SK-N-SH (cell line): ENCODE measurements at regions not wholly inside any gene's neighbourhood (a gene's known extent, or its start where the extent isn't known, plus 50 kb on each side); places are given as distances from the start of the nearest gene placed in this dataset.

Source experiments
- CTCF ChIA-PET: fragments of 300-600, 350-600 bp; formaldehyde crosslinking; extraction: SDS; loops from one replicate; lab custom pipeline; 2021; lab: Yijun Ruan, JAX
- POLR2A ChIA-PET: fragments of 350-600 bp; sonication (Branson Sonifier 250); formaldehyde crosslinking; extraction: SDS; loops from one replicate; lab custom pipeline; 2020; ENCODE audit warnings: antibody characterized with exemption, inconsistent platforms; lab: Yijun Ruan, JAX
- DNase-seq: peaks from one replicate; pipeline ENCODE4 v3.0.0; 2012
- H2AFZ ChIP-seq: fragments of 200-600 bp; sonication (generic); 2 replicates; pipeline ENCODE4 v1.8.1; 2016; ENCODE audit warnings: antibody characterized with exemption, mild to moderate bottlenecking, low read depth
- H3F3A ChIP-seq: fragments of 200-600 bp; sonication (generic); replicated peaks from 2 replicates; pipeline ENCODE3; 2016; ENCODE audit warnings: antibody characterized with exemption, mild to moderate bottlenecking; ENCODE audit not compliant: insufficient read depth
- H3K27ac ChIP-seq, 2 experiments: fragments of 200-500 bp in 1 of 2; fragments of 200-600 bp in 1 of 2; sonication (Bioruptor generic) in 1 of 2; sonication (generic), shearing (Covaris generic) in 1 of 2; 2 replicates each; pipeline versions ENCODE4 v1.5.1 to v1.6.1; 2014 to 2016; ENCODE audit warnings: low read depth in 2 of 2, inconsistent platforms in 1 of 2, low read length in 1 of 2, mild to moderate bottlenecking in 1 of 2, mixed read lengths in 1 of 2
- H3K27me3 ChIP-seq: fragments of 200-600 bp; sonication (generic), shearing (Covaris generic); 2 replicates; pipeline ENCODE4 v1.6.1; 2016; ENCODE audit warnings: mixed run types; ENCODE audit not compliant: insufficient read depth
- H3K36me3 ChIP-seq, 2 experiments: fragments of 200-500 bp in 1 of 2; fragments of 200-600 bp in 1 of 2; sonication (Bioruptor generic) in 1 of 2; sonication (generic) in 1 of 2; replicated peaks in 1 of 2; 2 replicates each; pipeline versions ENCODE3 to v1.5.1; 2014 to 2016; ENCODE audit warnings: low read length in 1 of 2, mild to moderate bottlenecking in 1 of 2; ENCODE audit not compliant: insufficient read depth in 2 of 2, control insufficient read depth in 1 of 2
- H3K4me1 ChIP-seq, 2 experiments: fragments of 200-500 bp in 1 of 2; fragments of 200-600 bp in 1 of 2; sonication (Bioruptor generic) in 1 of 2; sonication (generic), shearing (Covaris generic) in 1 of 2; 2 replicates each; pipeline versions ENCODE4 v1.5.1 to v1.6.1; 2014 to 2016; ENCODE audit warnings: low read depth in 1 of 2, low read length in 1 of 2, mixed run types in 1 of 2; ENCODE audit not compliant: insufficient read depth in 2 of 2, control insufficient read depth in 1 of 2
- H3K4me2 ChIP-seq: fragments of 200-600 bp; sonication (generic), shearing (Covaris generic); 2 replicates; pipeline ENCODE4 v1.6.1; 2017; ENCODE audit warnings: mixed run types
- H3K4me3 ChIP-seq, 2 experiments: fragments of 200-500 bp in 1 of 2; fragments of 200-600 bp in 1 of 2; sonication (Bioruptor generic) in 1 of 2; sonication (generic), shearing (Covaris generic) in 1 of 2; 2 replicates each; pipeline versions ENCODE4 v1.5.1 to v1.8.1; 2014 to 2016; ENCODE audit warnings: low read depth in 2 of 2, inconsistent platforms in 1 of 2, low read length in 1 of 2, mild to moderate bottlenecking in 1 of 2, mixed read lengths in 1 of 2, moderate library complexity in 1 of 2
- H3K79me2 ChIP-seq: fragments of 200-600 bp; sonication (generic); 2 replicates; pipeline ENCODE4 v1.8.1; 2017; ENCODE audit warnings: mild to moderate bottlenecking; ENCODE audit not compliant: insufficient read depth
- H3K9ac ChIP-seq: fragments of 200-600 bp; sonication (generic); 2 replicates; pipeline ENCODE4 v1.6.1; 2017; ENCODE audit warnings: mixed run types
- H3K9me2 ChIP-seq: fragments of 200-600 bp; sonication (generic); 2 replicates; pipeline ENCODE4 v1.6.1; 2017; ENCODE audit warnings: mixed run types
- H3K9me3 ChIP-seq: fragments of 200-600 bp; sonication (generic); 2 replicates; pipeline ENCODE4 v1.6.1; 2017; ENCODE audit warnings: mixed run types, mild to moderate bottlenecking, moderate library complexity
- H4K20me1 ChIP-seq: fragments of 200-600 bp; sonication (generic); 2 replicates; pipeline ENCODE4 v1.6.1; 2017; ENCODE audit warnings: mild to moderate bottlenecking, mixed run types; ENCODE audit not compliant: insufficient read depth
- ELF1 ChIP-seq: IDR thresholded peaks from 2 replicates; pipeline ENCODE4 v1.4.0; 2012
- FOXM1 ChIP-seq: IDR thresholded peaks from 2 replicates; pipeline ENCODE4 v1.4.0; 2012; ENCODE audit warnings: low read depth, mild to moderate bottlenecking
- JUND ChIP-seq: IDR thresholded peaks from 2 replicates; pipeline ENCODE4 v1.4.0; 2012
- MEF2A ChIP-seq: IDR thresholded peaks from 2 replicates; pipeline ENCODE4 v1.4.0; 2012; ENCODE audit warnings: low read depth, borderline replicate concordance
- MXI1 ChIP-seq: IDR thresholded peaks from 2 replicates; pipeline ENCODE4 v1.6.1; 2012; ENCODE audit warnings: mild to moderate bottlenecking, low read depth, low read length, improper control_type of control experiment
- RAD21 ChIP-seq: IDR thresholded peaks from 2 replicates; pipeline ENCODE4 v1.6.1; 2012; ENCODE audit warnings: mild to moderate bottlenecking, low read length
- RFX5 ChIP-seq: IDR thresholded peaks from 2 replicates; pipeline ENCODE4 v1.6.1; 2012; ENCODE audit warnings: mild to moderate bottlenecking, improper control_type of control experiment, low read length
- SMC3 ChIP-seq: IDR thresholded peaks from 2 replicates; pipeline ENCODE4 v1.6.1; 2012; ENCODE audit warnings: low read depth, low read length, improper control_type of control experiment
- YY1 ChIP-seq: IDR thresholded peaks from 2 replicates; pipeline ENCODE4 v1.4.0; 2012; ENCODE audit warnings: low read depth, mild to moderate bottlenecking
- WGBS: methylation state at CpG from one replicate; pipeline ENCODE4 v1.1.6; 2017; ENCODE audit warnings: low lambda C conversion rate; 5-methylcytosine and 5-hydroxymethylcytosine counted together
- TF ChIP-seq, protein P1 (sequence below): IDR thresholded peaks from 2 replicates; pipeline ENCODE4 v1.4.0; 2012; ENCODE audit warnings: low read depth, borderline replicate concordance
- TF ChIP-seq, protein P2 (sequence below): IDR thresholded peaks from 2 replicates; pipeline ENCODE4 v1.6.1; 2012; ENCODE audit warnings: mild to moderate bottlenecking, low read depth, low read length, moderate library complexity

DNA sequence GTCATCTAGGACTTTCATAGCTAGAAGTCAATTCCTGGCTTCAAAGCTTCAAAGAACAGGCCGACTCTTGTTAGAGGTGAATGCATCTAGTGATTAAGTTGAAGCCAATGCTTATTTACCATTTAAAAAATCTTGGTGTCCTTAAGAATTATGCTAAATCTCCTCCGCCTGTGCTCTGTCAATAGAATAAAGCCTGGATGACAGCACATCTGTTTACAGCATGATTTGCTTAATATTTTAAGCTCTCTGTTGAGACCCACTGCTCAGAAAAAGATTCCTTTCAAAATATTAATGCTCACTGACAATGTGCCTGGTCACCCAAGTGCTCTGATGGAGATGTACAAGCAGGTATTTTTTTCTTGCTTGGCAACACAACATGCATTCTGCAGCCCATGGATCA lies 649.1 kb upstream of the USP24 start:
- no peak overlapping the region for H3K4me3 ChIP-seq
- no peak overlapping the region for H2AFZ ChIP-seq
- H3K9ac ChIP-seq, result no peak overlapping the region
- H3K9me2 ChIP-seq, result no peaks in the 10 kb centered on the region
- ChIA-PET CTCF (no interaction called here), POLR2A (no interaction called here)
- H4K20me1 ChIP-seq, result no peaks in the 10 kb centered on the region
- no peaks in the 10 kb centered on the region for H3K79me2 ChIP-seq
- DNase-seq, result no peak
- no peak overlapping the region for H3K27ac ChIP-seq
- no peaks in the 10 kb centered on the region for H3K36me3 ChIP-seq
- WGBS, result 100% methylated on average over 2 of the region's 2 CpGs
- H3F3A ChIP-seq, result no peaks in the 10 kb centered on the region
- TF ChIP-seq RFX5 (no peak), YY1 (no peak), JUND (no peak), MEF2A (no peak), FOXM1 (no peak), ELF1 (no peak), MXI1 (no peak), RAD21 (no peak)
- TF ChIP-seq, protein P1, sequence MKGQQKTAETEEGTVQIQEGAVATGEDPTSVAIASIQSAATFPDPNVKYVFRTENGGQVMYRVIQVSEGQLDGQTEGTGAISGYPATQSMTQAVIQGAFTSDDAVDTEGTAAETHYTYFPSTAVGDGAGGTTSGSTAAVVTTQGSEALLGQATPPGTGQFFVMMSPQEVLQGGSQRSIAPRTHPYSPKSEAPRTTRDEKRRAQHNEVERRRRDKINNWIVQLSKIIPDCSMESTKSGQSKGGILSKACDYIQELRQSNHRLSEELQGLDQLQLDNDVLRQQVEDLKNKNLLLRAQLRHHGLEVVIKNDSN, result no peak
- TF ChIP-seq, protein P2, sequence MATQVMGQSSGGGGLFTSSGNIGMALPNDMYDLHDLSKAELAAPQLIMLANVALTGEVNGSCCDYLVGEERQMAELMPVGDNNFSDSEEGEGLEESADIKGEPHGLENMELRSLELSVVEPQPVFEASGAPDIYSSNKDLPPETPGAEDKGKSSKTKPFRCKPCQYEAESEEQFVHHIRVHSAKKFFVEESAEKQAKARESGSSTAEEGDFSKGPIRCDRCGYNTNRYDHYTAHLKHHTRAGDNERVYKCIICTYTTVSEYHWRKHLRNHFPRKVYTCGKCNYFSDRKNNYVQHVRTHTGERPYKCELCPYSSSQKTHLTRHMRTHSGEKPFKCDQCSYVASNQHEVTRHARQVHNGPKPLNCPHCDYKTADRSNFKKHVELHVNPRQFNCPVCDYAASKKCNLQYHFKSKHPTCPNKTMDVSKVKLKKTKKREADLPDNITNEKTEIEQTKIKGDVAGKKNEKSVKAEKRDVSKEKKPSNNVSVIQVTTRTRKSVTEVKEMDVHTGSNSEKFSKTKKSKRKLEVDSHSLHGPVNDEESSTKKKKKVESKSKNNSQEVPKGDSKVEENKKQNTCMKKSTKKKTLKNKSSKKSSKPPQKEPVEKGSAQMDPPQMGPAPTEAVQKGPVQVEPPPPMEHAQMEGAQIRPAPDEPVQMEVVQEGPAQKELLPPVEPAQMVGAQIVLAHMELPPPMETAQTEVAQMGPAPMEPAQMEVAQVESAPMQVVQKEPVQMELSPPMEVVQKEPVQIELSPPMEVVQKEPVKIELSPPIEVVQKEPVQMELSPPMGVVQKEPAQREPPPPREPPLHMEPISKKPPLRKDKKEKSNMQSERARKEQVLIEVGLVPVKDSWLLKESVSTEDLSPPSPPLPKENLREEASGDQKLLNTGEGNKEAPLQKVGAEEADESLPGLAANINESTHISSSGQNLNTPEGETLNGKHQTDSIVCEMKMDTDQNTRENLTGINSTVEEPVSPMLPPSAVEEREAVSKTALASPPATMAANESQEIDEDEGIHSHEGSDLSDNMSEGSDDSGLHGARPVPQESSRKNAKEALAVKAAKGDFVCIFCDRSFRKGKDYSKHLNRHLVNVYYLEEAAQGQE, result no peak
- H3K9me3 ChIP-seq, result no peaks in the 10 kb centered on the region
- peaks cover 0 to 22% of the 10 kb centered on the region in 2 experiments; a peak in 2 of 4 replicates for H3K4me1 ChIP-seq
- H3K27me3 ChIP-seq, result no peaks in the 10 kb centered on the region
- H3K4me2 ChIP-seq, result no peak overlapping the region

DNA sequence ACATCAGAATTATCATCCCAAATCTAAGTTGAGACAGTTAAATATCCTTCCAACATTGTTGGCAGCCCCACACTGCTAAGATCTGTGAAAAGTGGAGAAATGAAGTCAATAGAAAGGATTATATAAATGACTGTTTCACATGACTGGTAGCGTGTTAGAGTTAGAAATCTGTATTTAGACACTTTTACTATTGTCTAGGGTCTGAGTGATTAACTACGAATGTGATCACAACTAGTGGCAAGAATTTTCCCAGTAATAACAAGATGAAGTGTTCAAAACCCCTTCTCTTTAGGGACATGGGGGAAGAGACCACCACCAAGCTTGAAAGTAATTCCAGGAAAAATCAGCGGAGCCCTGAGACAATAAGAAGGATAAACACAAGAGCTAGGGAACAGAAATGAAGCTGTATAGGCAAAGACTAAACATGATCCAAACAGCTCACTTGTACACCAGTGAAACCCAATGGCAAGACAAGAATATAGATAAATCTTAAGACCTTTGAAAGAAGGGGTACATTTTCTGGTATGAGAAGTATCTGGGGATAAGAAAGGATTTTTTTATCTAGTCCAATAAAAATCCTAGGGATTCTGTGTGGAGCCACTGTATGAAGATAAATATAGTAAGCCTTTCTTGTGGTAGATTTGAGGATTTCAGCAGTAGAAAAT lies 646.6 kb upstream of the USP24 start:
- WGBS, result 91% methylated on average over 3 of the region's 3 CpGs
- CTCF ChIA-PET, result no interaction called here
- POLR2A ChIA-PET, result no interaction called here

More for the DNA sequence above, 646.6 kb upstream of the USP24 start:
- Histone ChIP-seq H4K20me1 (no peaks in the 10 kb centered on the region), H3K9me3 (no peaks in the 10 kb centered on the region), H3K9ac (no peak overlapping the region), H3K4me1 (peaks cover 0 to 16% of the 10 kb centered on the region in 2 experiments; a peak in 2 of 4 replicates), H2AFZ (no peak overlapping the region), H3K4me3 (no peak overlapping the region), H3K9me2 (no peaks in the 10 kb centered on the region), H3K27me3 (no peaks in the 10 kb centered on the region), H3K36me3 (no peaks in the 10 kb centered on the region), H3K79me2 (no peaks in the 10 kb centered on the region), H3K4me2 (no peak overlapping the region), H3F3A (no peaks in the 10 kb centered on the region), H3K27ac (no peak overlapping the region; a peak in 1 of 4 replicates)
- TF ChIP-seq SMC3, result no peak
- DNase-seq, result no peak
